ENCODE measurements at regions not wholly inside any gene's neighbourhood (a gene's known extent, or its start where the extent isn't known, plus 50 kb on each side); places are given as distances from the start of the nearest gene placed in this dataset.

DNA sequence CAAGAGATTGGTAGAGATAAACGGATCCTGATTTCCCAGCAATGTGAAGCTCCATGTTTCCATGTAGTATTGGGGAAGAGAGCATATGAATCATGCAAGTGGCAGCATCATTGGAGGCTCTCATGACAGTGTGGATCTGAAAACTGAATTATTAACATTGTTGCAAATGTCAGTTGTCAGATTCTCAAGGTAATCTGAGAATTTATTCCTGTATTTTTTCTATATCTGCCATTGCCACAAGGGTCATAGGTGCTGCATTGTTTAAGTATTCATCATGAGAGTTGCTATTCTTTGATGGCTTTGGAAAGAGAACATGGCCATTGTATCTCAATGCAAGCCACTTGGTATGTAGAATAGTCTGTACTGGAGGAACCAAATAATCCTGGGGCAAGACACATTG lies 1217.0 kb upstream of the ZEB2 start:
- no peak overlapping the region for H3K4me2 ChIP-seq
- no peak overlapping the region for H3K27ac Mint-ChIP-seq
- H3K27me3 Mint-ChIP-seq (ENCODE audit: insufficient read depth, low read depth, poor library complexity) = no peaks in the 10 kb centered on the region
- no peaks in the 10 kb centered on the region for H3K9me3 Mint-ChIP-seq
- H4K20me1 ChIP-seq (replicated peaks; ENCODE audit: insufficient read depth) = no peaks in the 10 kb centered on the region
- no peaks in the 10 kb centered on the region for H3K36me3 ChIP-seq (ENCODE audit: insufficient read depth)
- H3K27me3 ChIP-seq (ENCODE audit: insufficient read depth) = no peaks in the 10 kb centered on the region
- H3K4me3 ChIP-seq = no peak overlapping the region
- ATAC-seq (no peak), DNase-seq (ENCODE audit: low spot score) (no peak)
- no peaks in the 10 kb centered on the region for H3F3A ChIP-seq (replicated peaks; ENCODE audit: low read depth)
- TF ChIP-seq ZNF114 (CRISPR knock-in tag; IDR thresholded peaks at IDR 0.05) (no peak), NANOG (IDR thresholded peaks at IDR 0.05; ENCODE audit: borderline replicate concordance) (no peak), CREB1 (CRISPR knock-in tag; IDR thresholded peaks at IDR 0.05; ENCODE audit: low read depth) (no peak), POLR2AphosphoS5 (IDR thresholded peaks at IDR 0.05; ENCODE audit: low read depth) (no peak), STAT1 (IDR thresholded peaks at IDR 0.05; ENCODE audit: unreplicated experiment) (no peak), ZNF331 (CRISPR knock-in tag; IDR thresholded peaks at IDR 0.05; ENCODE audit: low read depth) (no peak), EZH2phosphoT487 (IDR thresholded peaks at IDR 0.05; ENCODE audit: unreplicated experiment) (no peak), EZH2 (IDR thresholded peaks at IDR 0.05; ENCODE audit: low read depth, unreplicated experiment) (no peak), JUNB (IDR thresholded peaks at IDR 0.05; ENCODE audit: unreplicated experiment) (no peak)
- TF ChIP-seq, protein P1, sequence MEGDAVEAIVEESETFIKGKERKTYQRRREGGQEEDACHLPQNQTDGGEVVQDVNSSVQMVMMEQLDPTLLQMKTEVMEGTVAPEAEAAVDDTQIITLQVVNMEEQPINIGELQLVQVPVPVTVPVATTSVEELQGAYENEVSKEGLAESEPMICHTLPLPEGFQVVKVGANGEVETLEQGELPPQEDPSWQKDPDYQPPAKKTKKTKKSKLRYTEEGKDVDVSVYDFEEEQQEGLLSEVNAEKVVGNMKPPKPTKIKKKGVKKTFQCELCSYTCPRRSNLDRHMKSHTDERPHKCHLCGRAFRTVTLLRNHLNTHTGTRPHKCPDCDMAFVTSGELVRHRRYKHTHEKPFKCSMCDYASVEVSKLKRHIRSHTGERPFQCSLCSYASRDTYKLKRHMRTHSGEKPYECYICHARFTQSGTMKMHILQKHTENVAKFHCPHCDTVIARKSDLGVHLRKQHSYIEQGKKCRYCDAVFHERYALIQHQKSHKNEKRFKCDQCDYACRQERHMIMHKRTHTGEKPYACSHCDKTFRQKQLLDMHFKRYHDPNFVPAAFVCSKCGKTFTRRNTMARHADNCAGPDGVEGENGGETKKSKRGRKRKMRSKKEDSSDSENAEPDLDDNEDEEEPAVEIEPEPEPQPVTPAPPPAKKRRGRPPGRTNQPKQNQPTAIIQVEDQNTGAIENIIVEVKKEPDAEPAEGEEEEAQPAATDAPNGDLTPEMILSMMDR (conservative IDR thresholded peaks at IDR 0.05; ENCODE audit: low read depth in 2 of 2) = no peak
- TF ChIP-seq, protein P2, sequence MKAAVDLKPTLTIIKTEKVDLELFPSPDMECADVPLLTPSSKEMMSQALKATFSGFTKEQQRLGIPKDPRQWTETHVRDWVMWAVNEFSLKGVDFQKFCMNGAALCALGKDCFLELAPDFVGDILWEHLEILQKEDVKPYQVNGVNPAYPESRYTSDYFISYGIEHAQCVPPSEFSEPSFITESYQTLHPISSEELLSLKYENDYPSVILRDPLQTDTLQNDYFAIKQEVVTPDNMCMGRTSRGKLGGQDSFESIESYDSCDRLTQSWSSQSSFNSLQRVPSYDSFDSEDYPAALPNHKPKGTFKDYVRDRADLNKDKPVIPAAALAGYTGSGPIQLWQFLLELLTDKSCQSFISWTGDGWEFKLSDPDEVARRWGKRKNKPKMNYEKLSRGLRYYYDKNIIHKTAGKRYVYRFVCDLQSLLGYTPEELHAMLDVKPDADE (IDR thresholded peaks at IDR 0.05) = no peak
- TF ChIP-seq, protein P3, sequence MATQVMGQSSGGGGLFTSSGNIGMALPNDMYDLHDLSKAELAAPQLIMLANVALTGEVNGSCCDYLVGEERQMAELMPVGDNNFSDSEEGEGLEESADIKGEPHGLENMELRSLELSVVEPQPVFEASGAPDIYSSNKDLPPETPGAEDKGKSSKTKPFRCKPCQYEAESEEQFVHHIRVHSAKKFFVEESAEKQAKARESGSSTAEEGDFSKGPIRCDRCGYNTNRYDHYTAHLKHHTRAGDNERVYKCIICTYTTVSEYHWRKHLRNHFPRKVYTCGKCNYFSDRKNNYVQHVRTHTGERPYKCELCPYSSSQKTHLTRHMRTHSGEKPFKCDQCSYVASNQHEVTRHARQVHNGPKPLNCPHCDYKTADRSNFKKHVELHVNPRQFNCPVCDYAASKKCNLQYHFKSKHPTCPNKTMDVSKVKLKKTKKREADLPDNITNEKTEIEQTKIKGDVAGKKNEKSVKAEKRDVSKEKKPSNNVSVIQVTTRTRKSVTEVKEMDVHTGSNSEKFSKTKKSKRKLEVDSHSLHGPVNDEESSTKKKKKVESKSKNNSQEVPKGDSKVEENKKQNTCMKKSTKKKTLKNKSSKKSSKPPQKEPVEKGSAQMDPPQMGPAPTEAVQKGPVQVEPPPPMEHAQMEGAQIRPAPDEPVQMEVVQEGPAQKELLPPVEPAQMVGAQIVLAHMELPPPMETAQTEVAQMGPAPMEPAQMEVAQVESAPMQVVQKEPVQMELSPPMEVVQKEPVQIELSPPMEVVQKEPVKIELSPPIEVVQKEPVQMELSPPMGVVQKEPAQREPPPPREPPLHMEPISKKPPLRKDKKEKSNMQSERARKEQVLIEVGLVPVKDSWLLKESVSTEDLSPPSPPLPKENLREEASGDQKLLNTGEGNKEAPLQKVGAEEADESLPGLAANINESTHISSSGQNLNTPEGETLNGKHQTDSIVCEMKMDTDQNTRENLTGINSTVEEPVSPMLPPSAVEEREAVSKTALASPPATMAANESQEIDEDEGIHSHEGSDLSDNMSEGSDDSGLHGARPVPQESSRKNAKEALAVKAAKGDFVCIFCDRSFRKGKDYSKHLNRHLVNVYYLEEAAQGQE (IDR thresholded peaks at IDR 0.05; ENCODE audit: unreplicated experiment) = no peak
- TF ChIP-seq, protein P4, sequence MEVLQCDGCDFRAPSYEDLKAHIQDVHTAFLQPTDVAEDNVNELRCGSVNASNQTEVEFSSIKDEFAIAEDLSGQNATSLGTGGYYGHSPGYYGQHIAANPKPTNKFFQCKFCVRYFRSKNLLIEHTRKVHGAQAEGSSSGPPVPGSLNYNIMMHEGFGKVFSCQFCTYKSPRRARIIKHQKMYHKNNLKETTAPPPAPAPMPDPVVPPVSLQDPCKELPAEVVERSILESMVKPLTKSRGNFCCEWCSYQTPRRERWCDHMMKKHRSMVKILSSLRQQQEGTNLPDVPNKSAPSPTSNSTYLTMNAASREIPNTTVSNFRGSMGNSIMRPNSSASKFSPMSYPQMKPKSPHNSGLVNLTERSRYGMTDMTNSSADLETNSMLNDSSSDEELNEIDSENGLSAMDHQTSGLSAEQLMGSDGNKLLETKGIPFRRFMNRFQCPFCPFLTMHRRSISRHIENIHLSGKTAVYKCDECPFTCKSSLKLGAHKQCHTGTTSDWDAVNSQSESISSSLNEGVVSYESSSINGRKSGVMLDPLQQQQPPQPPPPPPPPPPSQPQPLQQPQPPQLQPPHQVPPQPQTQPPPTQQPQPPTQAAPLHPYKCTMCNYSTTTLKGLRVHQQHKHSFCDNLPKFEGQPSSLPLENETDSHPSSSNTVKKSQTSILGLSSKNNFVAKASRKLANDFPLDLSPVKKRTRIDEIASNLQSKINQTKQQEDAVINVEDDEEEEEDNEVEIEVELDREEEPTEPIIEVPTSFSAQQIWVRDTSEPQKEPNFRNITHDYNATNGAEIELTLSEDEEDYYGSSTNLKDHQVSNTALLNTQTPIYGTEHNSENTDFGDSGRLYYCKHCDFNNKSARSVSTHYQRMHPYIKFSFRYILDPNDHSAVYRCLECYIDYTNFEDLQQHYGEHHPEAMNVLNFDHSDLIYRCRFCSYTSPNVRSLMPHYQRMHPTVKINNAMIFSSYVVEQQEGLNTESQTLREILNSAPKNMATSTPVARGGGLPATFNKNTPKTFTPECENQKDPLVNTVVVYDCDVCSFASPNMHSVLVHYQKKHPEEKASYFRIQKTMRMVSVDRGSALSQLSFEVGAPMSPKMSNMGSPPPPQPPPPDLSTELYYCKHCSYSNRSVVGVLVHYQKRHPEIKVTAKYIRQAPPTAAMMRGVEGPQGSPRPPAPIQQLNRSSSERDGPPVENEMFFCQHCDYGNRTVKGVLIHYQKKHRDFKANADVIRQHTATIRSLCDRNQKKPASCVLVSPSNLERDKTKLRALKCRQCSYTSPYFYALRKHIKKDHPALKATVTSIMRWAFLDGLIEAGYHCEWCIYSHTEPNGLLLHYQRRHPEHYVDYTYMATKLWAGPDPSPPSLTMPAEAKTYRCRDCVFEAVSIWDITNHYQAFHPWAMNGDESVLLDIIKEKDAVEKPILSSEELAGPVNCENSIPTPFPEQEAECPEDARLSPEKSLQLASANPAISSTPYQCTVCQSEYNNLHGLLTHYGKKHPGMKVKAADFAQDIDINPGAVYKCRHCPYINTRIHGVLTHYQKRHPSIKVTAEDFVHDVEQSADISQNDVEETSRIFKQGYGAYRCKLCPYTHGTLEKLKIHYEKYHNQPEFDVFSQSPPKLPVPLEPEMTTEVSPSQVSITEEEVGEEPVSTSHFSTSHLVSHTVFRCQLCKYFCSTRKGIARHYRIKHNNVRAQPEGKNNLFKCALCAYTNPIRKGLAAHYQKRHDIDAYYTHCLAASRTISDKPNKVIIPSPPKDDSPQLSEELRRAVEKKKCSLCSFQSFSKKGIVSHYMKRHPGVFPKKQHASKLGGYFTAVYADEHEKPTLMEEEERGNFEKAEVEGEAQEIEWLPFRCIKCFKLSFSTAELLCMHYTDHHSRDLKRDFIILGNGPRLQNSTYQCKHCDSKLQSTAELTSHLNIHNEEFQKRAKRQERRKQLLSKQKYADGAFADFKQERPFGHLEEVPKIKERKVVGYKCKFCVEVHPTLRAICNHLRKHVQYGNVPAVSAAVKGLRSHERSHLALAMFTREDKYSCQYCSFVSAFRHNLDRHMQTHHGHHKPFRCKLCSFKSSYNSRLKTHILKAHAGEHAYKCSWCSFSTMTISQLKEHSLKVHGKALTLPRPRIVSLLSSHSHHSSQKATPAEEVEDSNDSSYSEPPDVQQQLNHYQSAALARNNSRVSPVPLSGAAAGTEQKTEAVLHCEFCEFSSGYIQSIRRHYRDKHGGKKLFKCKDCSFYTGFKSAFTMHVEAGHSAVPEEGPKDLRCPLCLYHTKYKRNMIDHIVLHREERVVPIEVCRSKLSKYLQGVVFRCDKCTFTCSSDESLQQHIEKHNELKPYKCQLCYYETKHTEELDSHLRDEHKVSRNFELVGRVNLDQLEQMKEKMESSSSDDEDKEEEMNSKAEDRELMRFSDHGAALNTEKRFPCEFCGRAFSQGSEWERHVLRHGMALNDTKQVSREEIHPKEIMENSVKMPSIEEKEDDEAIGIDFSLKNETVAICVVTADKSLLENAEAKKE (CRISPR knock-in tag; IDR thresholded peaks at IDR 0.05) = no peak
- H3K4me3 Mint-ChIP-seq = no peak overlapping the region
- H2AFZ ChIP-seq = no peak overlapping the region
- no peaks in the 10 kb centered on the region for H3K79me2 ChIP-seq (replicated peaks; ENCODE audit: insufficient read depth)
- H3K36me3 Mint-ChIP-seq (ENCODE audit: low read depth) = no peaks in the 10 kb centered on the region
- no peak overlapping the region for H3K27ac ChIP-seq (ENCODE audit: low read depth)
- H3K9me2 ChIP-seq (ENCODE audit: insufficient read depth) = no peaks in the 10 kb centered on the region
- 0 out of 2 replicates have a peak, but pooled peaks cover 6% of the 10 kb centered on the region for H3K4me1 ChIP-seq (ENCODE audit: insufficient read depth)
- H3K4me1 Mint-ChIP-seq = peaks cover 8% of the 10 kb centered on the region

Data from GM23338 (cell line).